ENCODE measurements at regions not wholly inside any gene's neighbourhood (a gene's known extent, or its start where the extent isn't known, plus 50 kb on each side); places are given as distances from the start of the nearest gene placed in this dataset.
A peak's percentile ranks its signal among the peaks of the same experiment; 100 is the strongest.

- Histone ChIP-seq H3K27me3 (ENCODE audit: control insufficient read depth, insufficient read depth, low read length) (no peaks in the 10 kb centered on the region), H3K4me3 (ENCODE audit: low read depth, low read length) (no peak overlapping the region), H3K36me3 (ENCODE audit: control insufficient read depth, insufficient read depth, low read length) (no peaks in the 10 kb centered on the region)
- FAIRE-seq (no peak), DNase-seq (ENCODE audit: low read depth) (peak; percentile 2)
- no peak for TF ChIP-seq CTCF (IDR thresholded peaks at IDR 0.05; ENCODE audit: insufficient read depth, low read length, severe bottlenecking)
Observed at GRCh38 chr4:117637347-117637746, 396.9 kb upstream of the NDST3 start.

GRCh38 chr4:117640836-117641235 lies 393.4 kb upstream of the NDST3 start:
- TF ChIP-seq CTCF (IDR thresholded peaks at IDR 0.05; ENCODE audit: insufficient read depth, low read length, severe bottlenecking) = no peak
- DNase-seq (ENCODE audit: low read depth) (no peak), FAIRE-seq (no peak)
- Histone ChIP-seq H3K36me3 (ENCODE audit: control insufficient read depth, insufficient read depth, low read length) (no peaks in the 10 kb centered on the region), H3K27me3 (ENCODE audit: control insufficient read depth, insufficient read depth, low read length) (no peaks in the 10 kb centered on the region), H3K4me3 (ENCODE audit: low read depth, low read length) (no peak overlapping the region)

- H3K36me3 ChIP-seq (ENCODE audit: control insufficient read depth, insufficient read depth, low read length) = no peaks in the 10 kb centered on the region
- no peak overlapping the region for H3K4me3 ChIP-seq (ENCODE audit: low read depth, low read length)
- no peak for DNase-seq (ENCODE audit: low read depth)
- H3K27me3 ChIP-seq (ENCODE audit: control insufficient read depth, insufficient read depth, low read length) = no peaks in the 10 kb centered on the region
- FAIRE-seq = no peak
- no peak for TF ChIP-seq CTCF (IDR thresholded peaks at IDR 0.05; ENCODE audit: insufficient read depth, low read length, severe bottlenecking)
Observed at GRCh38 chr4:117641519-117641918, 392.8 kb upstream of the NDST3 start.

GRCh38 chr4:117654079-117654478 lies 380.2 kb upstream of the NDST3 start:
- Histone ChIP-seq H3K36me3 (ENCODE audit: control insufficient read depth, insufficient read depth, low read length) (no peaks in the 10 kb centered on the region), H3K4me3 (ENCODE audit: low read depth, low read length) (no peak overlapping the region), H3K27me3 (ENCODE audit: control insufficient read depth, insufficient read depth, low read length) (no peaks in the 10 kb centered on the region)
- no peak for TF ChIP-seq CTCF (IDR thresholded peaks at IDR 0.05; ENCODE audit: insufficient read depth, low read length, severe bottlenecking)
- FAIRE-seq (no peak), DNase-seq (ENCODE audit: low read depth) (no peak)

GRCh38 chr4:117660668-117661067 lies 373.6 kb upstream of the NDST3 start:
- no peak for TF ChIP-seq CTCF (IDR thresholded peaks at IDR 0.05; ENCODE audit: insufficient read depth, low read length, severe bottlenecking)
- Histone ChIP-seq H3K36me3 (ENCODE audit: control insufficient read depth, insufficient read depth, low read length) (no peaks in the 10 kb centered on the region), H3K4me3 (ENCODE audit: low read depth, low read length) (no peak overlapping the region), H3K27me3 (ENCODE audit: control insufficient read depth, insufficient read depth, low read length) (no peaks in the 10 kb centered on the region)
- no peak for DNase-seq (ENCODE audit: low read depth)
- FAIRE-seq = no peak

Data from bronchial epithelial cell (primary cell).